ENCODE measurements at regions not wholly inside any gene's neighbourhood (a gene's known extent, or its start where the extent isn't known, plus 50 kb on each side); places are given as distances from the start of the nearest gene placed in this dataset.

DNA sequence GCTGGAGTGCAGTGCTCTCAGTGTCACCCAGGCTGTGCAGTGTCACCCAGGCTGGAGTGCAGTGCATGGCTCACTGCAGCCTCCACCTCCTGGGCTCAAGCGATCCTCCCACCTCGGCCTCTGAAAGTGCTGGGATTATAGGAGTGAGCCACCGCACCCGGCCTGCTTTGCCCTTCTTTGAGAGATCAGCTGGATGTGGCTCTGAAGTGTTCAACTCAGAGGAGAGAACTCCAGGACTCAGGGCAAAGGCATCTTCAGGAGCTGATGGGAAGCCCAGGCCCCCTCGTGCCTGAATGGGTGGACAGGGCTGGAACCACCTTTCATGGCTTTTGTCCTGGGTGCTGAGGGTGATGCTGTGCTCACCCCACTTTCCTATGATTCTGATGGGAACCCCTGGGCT, 52.0 kb upstream of the HAAO start:
- ChIA-PET CTCF (interaction anchor here (1.2 kb wide), 1 partner anchor 358 kb away, joined by 4 read pairs; no protein-coding TSS in a partner anchor), POLR2A (no interaction called here)
- no peak overlapping the region for H2AFZ ChIP-seq (ENCODE audit: low read depth, low read length)
- H3K27me3 ChIP-seq (ENCODE audit: control insufficient read depth in 2 of 2, insufficient read depth in 2 of 2, low read length in 2 of 2): no peaks in the 10 kb centered on the region
- no peak overlapping the region for H3K4me3 ChIP-seq (replicated peaks in 1 of 3; ENCODE audit: insufficient read depth in 1 of 3, low read depth in 1 of 3, low read length in 3 of 3)
- FAIRE-seq: no peak
- no peak overlapping the region for H3K4me2 ChIP-seq (ENCODE audit: insufficient read depth, low read length)
- H3K27ac ChIP-seq (ENCODE audit: insufficient read depth, low read depth, low read length): no peak overlapping the region
- H3K9ac ChIP-seq (replicated peaks; ENCODE audit: extremely low read depth, insufficient read depth, low read length): no peak overlapping the region
- intact Hi-C loops (cut with micrococcal nuclease): no loop called here
- H4K20me1 ChIP-seq (replicated peaks; ENCODE audit: control insufficient read depth, extremely low read depth, insufficient read depth, low read length): no peaks in the 10 kb centered on the region
- no peaks in the 10 kb centered on the region for H3K79me2 ChIP-seq (ENCODE audit: control insufficient read depth, insufficient read depth, low read length)
- H3K9me3 ChIP-seq (replicated peaks; ENCODE audit: control insufficient read depth, insufficient read depth, low read length): no peaks in the 10 kb centered on the region
- TF ChIP-seq EZH2 (IDR thresholded peaks at IDR 0.05; ENCODE audit: borderline replicate concordance, low read depth, low read length, severe bottlenecking): no peak
- TF ChIP-seq, protein P1, sequence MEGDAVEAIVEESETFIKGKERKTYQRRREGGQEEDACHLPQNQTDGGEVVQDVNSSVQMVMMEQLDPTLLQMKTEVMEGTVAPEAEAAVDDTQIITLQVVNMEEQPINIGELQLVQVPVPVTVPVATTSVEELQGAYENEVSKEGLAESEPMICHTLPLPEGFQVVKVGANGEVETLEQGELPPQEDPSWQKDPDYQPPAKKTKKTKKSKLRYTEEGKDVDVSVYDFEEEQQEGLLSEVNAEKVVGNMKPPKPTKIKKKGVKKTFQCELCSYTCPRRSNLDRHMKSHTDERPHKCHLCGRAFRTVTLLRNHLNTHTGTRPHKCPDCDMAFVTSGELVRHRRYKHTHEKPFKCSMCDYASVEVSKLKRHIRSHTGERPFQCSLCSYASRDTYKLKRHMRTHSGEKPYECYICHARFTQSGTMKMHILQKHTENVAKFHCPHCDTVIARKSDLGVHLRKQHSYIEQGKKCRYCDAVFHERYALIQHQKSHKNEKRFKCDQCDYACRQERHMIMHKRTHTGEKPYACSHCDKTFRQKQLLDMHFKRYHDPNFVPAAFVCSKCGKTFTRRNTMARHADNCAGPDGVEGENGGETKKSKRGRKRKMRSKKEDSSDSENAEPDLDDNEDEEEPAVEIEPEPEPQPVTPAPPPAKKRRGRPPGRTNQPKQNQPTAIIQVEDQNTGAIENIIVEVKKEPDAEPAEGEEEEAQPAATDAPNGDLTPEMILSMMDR (IDR thresholded peaks at IDR 0.05; ENCODE audit: extremely low read depth in 1 of 2, insufficient read depth in 1 of 2, low read depth in 1 of 2, low read length in 2 of 2): no peak
- no peak for TF ChIP-seq POLR2AphosphoS5 (IDR thresholded peaks at IDR 0.05; ENCODE audit: insufficient read depth, low read depth, low read length)
- no peak for TF ChIP-seq MYC (IDR thresholded peaks at IDR 0.05; ENCODE audit: low read depth, low read length)
- no peak for TF ChIP-seq GATA2 (IDR thresholded peaks at IDR 0.05; ENCODE audit: insufficient read depth, insufficient read length, low read depth, low read length)
- no peak for TF ChIP-seq POLR2A (IDR thresholded peaks at IDR 0.05; ENCODE audit: low read depth, low read length)
- no peak for TF ChIP-seq FOS (IDR thresholded peaks at IDR 0.05; ENCODE audit: borderline replicate concordance, insufficient read depth, low read length)
- TF ChIP-seq JUN (IDR thresholded peaks at IDR 0.05; ENCODE audit: borderline replicate concordance, insufficient read depth, insufficient read length, low read depth): no peak
- TF ChIP-seq, protein P2, sequence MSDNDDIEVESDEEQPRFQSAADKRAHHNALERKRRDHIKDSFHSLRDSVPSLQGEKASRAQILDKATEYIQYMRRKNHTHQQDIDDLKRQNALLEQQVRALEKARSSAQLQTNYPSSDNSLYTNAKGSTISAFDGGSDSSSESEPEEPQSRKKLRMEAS (IDR thresholded peaks at IDR 0.05; ENCODE audit: insufficient read depth, insufficient read length): no peak
- no TSS peak for BruUV-seq (replicated peaks)
- DNase-seq (ENCODE audit: low read depth, low spot score): no peak
- H3K36me3 ChIP-seq (ENCODE audit: control insufficient read depth in 2 of 2, extremely low read depth in 1 of 2, insufficient read depth in 2 of 2, low read length in 2 of 2): no peaks in the 10 kb centered on the region
- H3K9me1 ChIP-seq (replicated peaks; ENCODE audit: control insufficient read depth, extremely low read depth, insufficient read depth, low read length): no peaks in the 10 kb centered on the region
- no peaks in the 10 kb centered on the region for H3K4me1 ChIP-seq (ENCODE audit: control insufficient read depth, extremely low read depth, insufficient read depth, low read length)
- dilution Hi-C loops (cut with MboI; ENCODE audit: extremely low pct_ligation_motif_present, low sequenced_read_pairs): no loop called here

Measured in endothelial cell of umbilical vein (primary cell).